CD4-positive, alpha-beta T cell (primary cell): ENCODE measurements at regions not wholly inside any gene's neighbourhood (a gene's known extent, or its start where the extent isn't known, plus 50 kb on each side); places are given as distances from the start of the nearest gene placed in this dataset.

Experiments used
- ATAC-seq: fragments of 200-7000 bp; cut with Tn5 transposase; one replicate; pipeline ENCODE4 v1.10.0; 2022; ENCODE audit warnings: mild to moderate bottlenecking; ENCODE audit not compliant: poor library complexity
- CTCF ChIA-PET: fragments of 350-600 bp; sonication (Branson Sonifier 250); formaldehyde crosslinking; loops from one replicate; lab custom pipeline; 2021; ENCODE audit warnings: antibody characterized with exemption, inconsistent platforms; lab: Charles Lee
- POLR2A ChIA-PET: fragments of 350-600 bp; sonication (Branson Sonifier 250); formaldehyde crosslinking; loops from one replicate; lab custom pipeline; 2021; ENCODE audit warnings: antibody characterized with exemption, inconsistent platforms; lab: Charles Lee
- DNase-seq, 14 experiments: peaks; one replicate each; pipeline ENCODE4 v3.0.0-alpha.2; 2013 to 2020; ENCODE audit warnings: mixed read lengths in 2 of 14
- H3K27ac ChIP-seq, 2 donors: one replicate each; pipeline versions ENCODE4 v1.5.1 to v1.7.0; 2013; ENCODE audit warnings: low read length in 2 of 2, low read depth in 1 of 2, mild to moderate bottlenecking in 1 of 2
- H3K27me3 ChIP-seq, 2 experiments: 1 replicate in 1 of 2; 2 replicates in 1 of 2; pipeline versions ENCODE4 v1.6.1 to v1.7.0; 2013; ENCODE audit warnings: low read length in 2 of 2, control low read depth in 1 of 2, mild to moderate bottlenecking in 1 of 2, moderate library complexity in 1 of 2; ENCODE audit not compliant: insufficient read depth in 2 of 2, control insufficient read depth in 1 of 2
- H3K36me3 ChIP-seq: one replicate; pipeline ENCODE4 v1.6.1; 2013; ENCODE audit warnings: low read length, control low read depth; ENCODE audit not compliant: insufficient read depth
- H3K4me1 ChIP-seq: one replicate; pipeline ENCODE4 v1.6.1; 2013; ENCODE audit warnings: low read length, control low read depth; ENCODE audit not compliant: insufficient read depth
- H3K4me3 ChIP-seq: one replicate; pipeline ENCODE4 v1.5.1; 2013; ENCODE audit warnings: mild to moderate bottlenecking, low read length, moderate library complexity
- H3K9me3 ChIP-seq, 2 experiments: 1 replicate in 1 of 2; 2 replicates in 1 of 2; pipeline versions ENCODE4 v1.6.1 to v1.7.0; 2013; ENCODE audit warnings: low read length in 2 of 2, mild to moderate bottlenecking in 2 of 2, control low read depth in 1 of 2, moderate library complexity in 1 of 2; ENCODE audit not compliant: control insufficient read depth in 1 of 2, insufficient read depth in 1 of 2
- H3K27ac Mint-ChIP-seq: one replicate; pipeline ENCODE4 v1.8.0; 2020; ENCODE audit warnings: mixed read lengths
- H3K27me3 Mint-ChIP-seq: one replicate; pipeline ENCODE4 v1.8.0; 2021; ENCODE audit warnings: mixed read lengths
- H3K36me3 Mint-ChIP-seq: one replicate; pipeline ENCODE4 v1.8.0; 2021; ENCODE audit warnings: low read depth, mixed read lengths
- H3K4me1 Mint-ChIP-seq: one replicate; pipeline ENCODE4 v1.8.0; 2021; ENCODE audit warnings: low read depth, mixed read lengths
- H3K4me3 Mint-ChIP-seq: one replicate; pipeline ENCODE4 v1.8.0; 2020; ENCODE audit warnings: mild to moderate bottlenecking, mixed read lengths
- H3K9me3 Mint-ChIP-seq: one replicate; pipeline ENCODE4 v1.8.0; 2020; ENCODE audit warnings: mixed read lengths
- CTCF ChIP-seq: fragments of 200-600 bp; IDR thresholded peaks from one replicate; pipeline ENCODE4 v1.8.0; 2022; ENCODE audit warnings: antibody characterized with exemption, mild to moderate bottlenecking
- intact Hi-C, 2 experiments: fragments of 100-400 bp; cut with DNase I in 1 of 2; cut with micrococcal nuclease in 1 of 2; formaldehyde crosslinking; loops; one replicate each; pipeline versions ENCODE4 v1.15.1 to v1.9.0; 2023 to 2025; cut with DNase I, micrococcal nuclease

DNA sequence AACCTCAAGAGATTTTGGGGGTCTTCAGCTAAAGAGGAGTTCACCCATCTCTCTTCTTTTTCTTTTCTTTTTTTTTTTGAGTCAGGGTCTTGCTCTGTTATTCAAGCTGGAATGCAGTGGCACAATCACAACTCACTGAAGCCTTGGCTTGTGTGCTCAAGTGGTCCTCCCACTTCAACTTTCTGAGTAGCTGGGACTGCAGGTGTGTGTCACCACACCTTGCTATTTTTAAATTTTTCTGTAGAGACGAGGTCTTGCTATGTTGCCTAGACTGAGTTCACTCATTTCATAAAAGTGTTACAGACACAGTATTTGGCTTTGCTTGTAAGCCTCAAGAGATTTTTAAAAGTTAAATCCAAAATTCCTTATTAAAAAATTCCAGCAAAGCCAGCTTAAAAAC lies 71.7 kb downstream of the OXSM start:
- H3K36me3 Mint-ChIP-seq: no peaks in the 10 kb centered on the region
- peaks cover 3% of the 10 kb centered on the region for H3K4me1 Mint-ChIP-seq
- H3K4me3 Mint-ChIP-seq: no peak overlapping the region
- no peak for TF ChIP-seq CTCF
- H3K27ac Mint-ChIP-seq: no peak overlapping the region
- Histone ChIP-seq H3K27me3 (no peaks in the 10 kb centered on the region), H3K4me3 (no peak overlapping the region), H3K27ac (no peak overlapping the region), H3K36me3 (no peaks in the 10 kb centered on the region), H3K9me3 (peaks cover 0 to 3% of the 10 kb centered on the region in 2 experiments), H3K4me1 (no peaks in the 10 kb centered on the region)
- intact Hi-C loops: no loop called here
- ATAC-seq (no peak), DNase-seq (no peak)
- H3K27me3 Mint-ChIP-seq: no peaks in the 10 kb centered on the region
- H3K9me3 Mint-ChIP-seq: no peaks in the 10 kb centered on the region
- POLR2A ChIA-PET: no interaction called here
- CTCF ChIA-PET: interaction anchor here (1.5 kb wide), 1 partner anchor 213 kb away, joined by 4 read pairs; no protein-coding TSS in a partner anchor

GRCh38 chr3:25863011-25863415 lies 73.1 kb downstream of the OXSM start:
- Mint-ChIP-seq H3K27me3 (no peaks in the 10 kb centered on the region), H3K9me3 (no peaks in the 10 kb centered on the region), H3K36me3 (no peaks in the 10 kb centered on the region), H3K27ac (no peak overlapping the region), H3K4me3 (no peak overlapping the region), H3K4me1 (no peaks in the 10 kb centered on the region)
- H3K4me3 ChIP-seq: no peak overlapping the region
- TF ChIP-seq CTCF: no peak
- H3K27me3 ChIP-seq: no peaks in the 10 kb centered on the region
- H3K27ac ChIP-seq: no peak overlapping the region
- no peak for ATAC-seq
- no peaks in the 10 kb centered on the region for H3K36me3 ChIP-seq
- no peak for DNase-seq
- H3K4me1 ChIP-seq: no peaks in the 10 kb centered on the region
- H3K9me3 ChIP-seq: peaks cover 0 to 3% of the 10 kb centered on the region in 2 experiments
- ChIA-PET POLR2A (no interaction called here), CTCF (interaction anchor here (1.2 kb wide), 1 partner anchor 197 kb away, joined by 4 read pairs; no protein-coding TSS in a partner anchor)
- intact Hi-C loops: no loop called here

- no peak overlapping the region for H3K4me3 Mint-ChIP-seq
- CTCF ChIA-PET: interaction anchor here (1.2 kb wide), 2 partner anchors 198 to 215 kb away, joined by 4 to 5 read pairs; no protein-coding TSS in a partner anchor
- Histone ChIP-seq H3K9me3 (peaks cover 0 to 3% of the 10 kb centered on the region in 2 experiments), H3K4me3 (no peak overlapping the region), H3K27ac (no peak overlapping the region), H3K36me3 (no peaks in the 10 kb centered on the region), H3K4me1 (no peaks in the 10 kb centered on the region), H3K27me3 (no peaks in the 10 kb centered on the region)
- no peaks in the 10 kb centered on the region for H3K36me3 Mint-ChIP-seq
- no peaks in the 10 kb centered on the region for H3K27me3 Mint-ChIP-seq
- POLR2A ChIA-PET: no interaction called here
- no peaks in the 10 kb centered on the region for H3K4me1 Mint-ChIP-seq
- ATAC-seq (no peak), DNase-seq (no peak)
- intact Hi-C loops: no loop called here
- H3K9me3 Mint-ChIP-seq: no peaks in the 10 kb centered on the region
- no peak for TF ChIP-seq CTCF
- H3K27ac Mint-ChIP-seq: no peak overlapping the region
These were observed 73.6 kb downstream of the OXSM start for GRCh38 chr3:25863416-25863959.
